Esophagus muscularis mucosa (tissue), 4 donors: ENCODE measurements at regions not wholly inside any gene's neighbourhood (a gene's known extent, or its start where the extent isn't known, plus 50 kb on each side); places are given as distances from the start of the nearest gene placed in this dataset.

Experiments
- EP300 ChIP-seq: sonication (generic); formaldehyde crosslinking; IDR thresholded peaks from one replicate; pipeline ENCODE4 v1.6.1; 2017; ENCODE audit warnings: antibody characterized with exemption
- POLR2A ChIP-seq: fragments of 450-650 bp; IDR thresholded peaks from one replicate; pipeline ENCODE4 v1.6.1; 2017; ENCODE audit warnings: antibody characterized with exemption, moderate library complexity, mild to moderate bottlenecking, low read depth
- POLR2AphosphoS5 ChIP-seq, 2 donors: sonication (generic); formaldehyde crosslinking; IDR thresholded peaks; one replicate each; pipeline ENCODE4 v1.6.1; 2017; ENCODE audit warnings: antibody characterized with exemption in 2 of 2
- TF ChIP-seq, protein P1 (sequence below), 3 experiments: fragments of 200-600 bp in 2 of 3; fragments of 450-650 bp in 1 of 3; sonication (generic) in 2 of 3; IDR thresholded peaks; one replicate each; pipeline ENCODE4 v1.5.1; 2017 to 2019; ENCODE audit warnings: antibody characterized with exemption in 3 of 3, mild to moderate bottlenecking in 2 of 3, moderate library complexity in 1 of 3

- TF ChIP-seq, protein P1, sequence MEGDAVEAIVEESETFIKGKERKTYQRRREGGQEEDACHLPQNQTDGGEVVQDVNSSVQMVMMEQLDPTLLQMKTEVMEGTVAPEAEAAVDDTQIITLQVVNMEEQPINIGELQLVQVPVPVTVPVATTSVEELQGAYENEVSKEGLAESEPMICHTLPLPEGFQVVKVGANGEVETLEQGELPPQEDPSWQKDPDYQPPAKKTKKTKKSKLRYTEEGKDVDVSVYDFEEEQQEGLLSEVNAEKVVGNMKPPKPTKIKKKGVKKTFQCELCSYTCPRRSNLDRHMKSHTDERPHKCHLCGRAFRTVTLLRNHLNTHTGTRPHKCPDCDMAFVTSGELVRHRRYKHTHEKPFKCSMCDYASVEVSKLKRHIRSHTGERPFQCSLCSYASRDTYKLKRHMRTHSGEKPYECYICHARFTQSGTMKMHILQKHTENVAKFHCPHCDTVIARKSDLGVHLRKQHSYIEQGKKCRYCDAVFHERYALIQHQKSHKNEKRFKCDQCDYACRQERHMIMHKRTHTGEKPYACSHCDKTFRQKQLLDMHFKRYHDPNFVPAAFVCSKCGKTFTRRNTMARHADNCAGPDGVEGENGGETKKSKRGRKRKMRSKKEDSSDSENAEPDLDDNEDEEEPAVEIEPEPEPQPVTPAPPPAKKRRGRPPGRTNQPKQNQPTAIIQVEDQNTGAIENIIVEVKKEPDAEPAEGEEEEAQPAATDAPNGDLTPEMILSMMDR (IDR thresholded peaks at IDR 0.05) = no peak
- no peak for TF ChIP-seq POLR2A
- TF ChIP-seq POLR2AphosphoS5 (IDR thresholded peaks at IDR 0.05) = no peak
- no peak for TF ChIP-seq EP300
These were observed 309.7 kb downstream of the CYLC2 start for GRCh38 chr9:103304797-103305196.
